ENCODE measurements at regions not wholly inside any gene's neighbourhood (a gene's known extent, or its start where the extent isn't known, plus 50 kb on each side); places are given as distances from the start of the nearest gene placed in this dataset.
A peak's percentile ranks its signal among the peaks of the same experiment; 100 is the strongest.
"Not testable (repeated sequence)": the region's sequence is repeated elsewhere in the genome, so short reads cannot be mapped to it uniquely, and the experiment has no call there.

- no peaks in the 10 kb centered on the region for H3K27me3 ChIP-seq (replicated peaks; ENCODE audit: insufficient read depth, low read length)
- H3K9me3 ChIP-seq (replicated peaks; ENCODE audit: insufficient read depth, low read length), result no peaks in the 10 kb centered on the region
- no peaks in the 10 kb centered on the region for H3K4me1 ChIP-seq (ENCODE audit: low read length)
- no peaks in the 10 kb centered on the region for H3K36me3 ChIP-seq (replicated peaks; ENCODE audit: insufficient read depth, low read length)
- H3F3A ChIP-seq (ENCODE audit: insufficient read depth, low read length), result no peaks in the 10 kb centered on the region
- H3K9me2 ChIP-seq (replicated peaks; ENCODE audit: insufficient read depth, low read length), result 0 out of 2 replicates have a peak, but pooled peaks cover 3% of the 10 kb centered on the region
- no peak for DNase-seq
- TF ChIP-seq EZH2phosphoT487 (IDR thresholded peaks at IDR 0.05; ENCODE audit: low read length) (no peak), CTCF (IDR thresholded peaks at IDR 0.05; ENCODE audit: low read length) (no peak), EZH2 (optimal IDR thresholded peaks at IDR 0.05; ENCODE audit: low read depth, low read length) (no peak)
- no peaks in the 10 kb centered on the region for H4K20me1 ChIP-seq (ENCODE audit: insufficient read depth, low read length)
- H3K9ac ChIP-seq (ENCODE audit: low read length), result no peak overlapping the region
- H3K27ac ChIP-seq (ENCODE audit: low read length), result no peak overlapping the region
- no peaks in the 10 kb centered on the region for H3K79me2 ChIP-seq (ENCODE audit: low read length)
- no peak overlapping the region for H3K4me2 ChIP-seq (ENCODE audit: low read depth, low read length)
- H3K4me3 ChIP-seq (ENCODE audit: low read length), result no peak overlapping the region
- H2AFZ ChIP-seq (ENCODE audit: low read length), result no peak overlapping the region
Observed at GRCh38 chr16:59341368-59341767, 607.3 kb upstream of the GOT2 start.

- Histone ChIP-seq H3K79me2 (ENCODE audit: low read length) (no peaks in the 10 kb centered on the region), H3K4me3 (ENCODE audit: low read length) (no peak overlapping the region), H2AFZ (ENCODE audit: low read length) (no peak overlapping the region), H3K9me3 (replicated peaks; ENCODE audit: insufficient read depth, low read length) (no peaks in the 10 kb centered on the region), H3K9ac (ENCODE audit: low read length) (no peak overlapping the region), H3K27ac (ENCODE audit: low read length) (no peak overlapping the region), H4K20me1 (ENCODE audit: insufficient read depth, low read length) (no peaks in the 10 kb centered on the region), H3K4me1 (ENCODE audit: low read length) (no peaks in the 10 kb centered on the region), H3F3A (ENCODE audit: insufficient read depth, low read length) (no peaks in the 10 kb centered on the region), H3K4me2 (ENCODE audit: low read depth, low read length) (no peak overlapping the region), H3K36me3 (replicated peaks; ENCODE audit: insufficient read depth, low read length) (no peaks in the 10 kb centered on the region), H3K27me3 (replicated peaks; ENCODE audit: insufficient read depth, low read length) (peaks cover 7% of the 10 kb centered on the region; the same call in 1 of the 2 replicates), H3K9me2 (replicated peaks; ENCODE audit: insufficient read depth, low read length) (no peaks in the 10 kb centered on the region)
- no peak for TF ChIP-seq CTCF (IDR thresholded peaks at IDR 0.05; ENCODE audit: low read length)
- no peak for TF ChIP-seq EZH2phosphoT487 (IDR thresholded peaks at IDR 0.05; ENCODE audit: low read length)
- no peak for TF ChIP-seq EZH2 (optimal IDR thresholded peaks at IDR 0.05; ENCODE audit: low read depth, low read length)
- DNase-seq, result no peak
Observed at GRCh38 chr16:59339871-59340270, 605.8 kb upstream of the GOT2 start.

- DNase-seq, result no peak
- Histone ChIP-seq H2AFZ (ENCODE audit: low read length) (no peak overlapping the region), H3K79me2 (ENCODE audit: low read length) (no peaks in the 10 kb centered on the region), H3K9ac (ENCODE audit: low read length) (no peak overlapping the region), H3K4me2 (ENCODE audit: low read depth, low read length) (no peak overlapping the region), H3K27ac (ENCODE audit: low read length) (no peak overlapping the region), H3K4me1 (ENCODE audit: low read length) (peaks cover 7% of the 10 kb centered on the region; the same call in 1 of the 2 replicates), H3K9me2 (replicated peaks; ENCODE audit: insufficient read depth, low read length) (no peaks in the 10 kb centered on the region), H3K4me3 (ENCODE audit: low read length) (no peak overlapping the region), H3K36me3 (replicated peaks; ENCODE audit: insufficient read depth, low read length) (no peaks in the 10 kb centered on the region), H3K27me3 (replicated peaks; ENCODE audit: insufficient read depth, low read length) (peaks cover 15% of the 10 kb centered on the region; the same call in 1 of the 2 replicates), H3F3A (ENCODE audit: insufficient read depth, low read length) (peaks cover 13% of the 10 kb centered on the region), H3K9me3 (replicated peaks; ENCODE audit: insufficient read depth, low read length) (no peaks in the 10 kb centered on the region), H4K20me1 (ENCODE audit: insufficient read depth, low read length) (no peaks in the 10 kb centered on the region)
- TF ChIP-seq EZH2phosphoT487 (IDR thresholded peaks at IDR 0.05; ENCODE audit: low read length), result no peak
- TF ChIP-seq CTCF (IDR thresholded peaks at IDR 0.05; ENCODE audit: low read length), result no peak
- no peak for TF ChIP-seq EZH2 (optimal IDR thresholded peaks at IDR 0.05; ENCODE audit: low read depth, low read length)
Observed at GRCh38 chr16:59336136-59336695, 602.1 kb upstream of the GOT2 start.

GRCh38 chr16:59331708-59332107, 597.6 kb upstream of the GOT2 start:
- H3K9me3 ChIP-seq (replicated peaks; ENCODE audit: insufficient read depth, low read length); H3K36me3 ChIP-seq (replicated peaks; ENCODE audit: insufficient read depth, low read length); H3K9ac ChIP-seq (ENCODE audit: low read length); H3K4me3 ChIP-seq (ENCODE audit: low read length); H3K4me1 ChIP-seq (ENCODE audit: low read length); H3K79me2 ChIP-seq (ENCODE audit: low read length); H4K20me1 ChIP-seq (ENCODE audit: insufficient read depth, low read length); H3K27ac ChIP-seq (ENCODE audit: low read length); H3K4me2 ChIP-seq (ENCODE audit: low read depth, low read length); H3K9me2 ChIP-seq (replicated peaks; ENCODE audit: insufficient read depth, low read length); H2AFZ ChIP-seq (ENCODE audit: low read length): not testable (repeated sequence)
- H3K27me3 ChIP-seq (replicated peaks; ENCODE audit: insufficient read depth, low read length), result peaks cover 36% of the 10 kb centered on the region
- peak; percentile 82 for DNase-seq
- peaks cover 16% of the 10 kb centered on the region for H3F3A ChIP-seq (ENCODE audit: insufficient read depth, low read length)
